ENCODE measurements at regions not wholly inside any gene's neighbourhood (a gene's known extent, or its start where the extent isn't known, plus 50 kb on each side); places are given as distances from the start of the nearest gene placed in this dataset.

GRCh38 chr14:104386151-104386841, 193.3 kb upstream of the C14orf180 start (continued):
- TF ChIP-seq, protein P1, sequence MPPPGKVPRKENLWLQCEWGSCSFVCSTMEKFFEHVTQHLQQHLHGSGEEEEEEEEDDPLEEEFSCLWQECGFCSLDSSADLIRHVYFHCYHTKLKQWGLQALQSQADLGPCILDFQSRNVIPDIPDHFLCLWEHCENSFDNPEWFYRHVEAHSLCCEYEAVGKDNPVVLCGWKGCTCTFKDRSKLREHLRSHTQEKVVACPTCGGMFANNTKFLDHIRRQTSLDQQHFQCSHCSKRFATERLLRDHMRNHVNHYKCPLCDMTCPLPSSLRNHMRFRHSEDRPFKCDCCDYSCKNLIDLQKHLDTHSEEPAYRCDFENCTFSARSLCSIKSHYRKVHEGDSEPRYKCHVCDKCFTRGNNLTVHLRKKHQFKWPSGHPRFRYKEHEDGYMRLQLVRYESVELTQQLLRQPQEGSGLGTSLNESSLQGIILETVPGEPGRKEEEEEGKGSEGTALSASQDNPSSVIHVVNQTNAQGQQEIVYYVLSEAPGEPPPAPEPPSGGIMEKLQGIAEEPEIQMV (tag; conservative IDR thresholded peaks at IDR 0.05; ENCODE audit: low read depth) = no peak

- DNase-seq (ENCODE audit: extremely low read depth in 1 of 4, low spot score in 3 of 4) (no peak), ATAC-seq (no peak), FAIRE-seq (no peak)
- Histone ChIP-seq H3K4me2 (ENCODE audit: insufficient read depth, low read length) (no peak overlapping the region), H3K9me1 (ENCODE audit: control insufficient read depth, insufficient read depth, low read length) (no peaks in the 10 kb centered on the region), H3K27me3 (ENCODE audit: control insufficient read depth in 2 of 2, insufficient read depth in 2 of 2, low read length in 2 of 2) (peaks cover 5 to 78% of the 10 kb centered on the region in 2 experiments; a peak in 3 of 5 replicates), H3K9ac (ENCODE audit: insufficient read depth in 1 of 2, low read depth in 2 of 2, low read length in 2 of 2) (no peak overlapping the region), H3K27ac (ENCODE audit: extremely low read depth, low read depth, low read length) (no peak overlapping the region), H4K20me1 (replicated peaks; ENCODE audit: control insufficient read depth, insufficient read depth, low read length) (no peaks in the 10 kb centered on the region), H3K4me3 (no peak overlapping the region), H3K79me2 (ENCODE audit: control insufficient read depth, insufficient read depth, low read length) (no peaks in the 10 kb centered on the region), H2AFZ (ENCODE audit: low read depth, low read length) (no peak overlapping the region), H3K9me3 (replicated peaks; ENCODE audit: control insufficient read depth, insufficient read depth, low read depth, low read length) (no peaks in the 10 kb centered on the region), H3K36me3 (ENCODE audit: control insufficient read depth, insufficient read depth, low read length) (no peaks in the 10 kb centered on the region), H3K4me1 (replicated peaks in 1 of 2; ENCODE audit: control insufficient read depth in 2 of 2, insufficient read depth in 2 of 2, low read length in 2 of 2) (peaks cover 0 to 5% of the 10 kb centered on the region in 2 experiments; a peak in 1 of 5 replicates)
- POLR2A ChIA-PET = interaction anchor here (0.6 kb wide), 1 partner anchor 163 kb away, joined by 3 read pairs; no protein-coding TSS in a partner anchor
- CTCF ChIA-PET (ENCODE audit: low intra/inter-chr PET ratio) = no interaction called here
- BruUV-seq (replicated peaks) = no TSS peak
- in situ Hi-C loops (cut with MboI) (no loop called here), intact Hi-C loops (cut with micrococcal nuclease) (no loop called here)
- 3% methylated on average over 18 of the region's 25 CpGs for WGBS (ENCODE audit: insufficient coverage, low coverage, missing lambda C conversion rate)
- TF ChIP-seq ZNF780A (CRISPR knock-in tag; IDR thresholded peaks at IDR 0.05) = no peak
- no peak for TF ChIP-seq MAFK (IDR thresholded peaks at IDR 0.05; ENCODE audit: low read length)
- no peak for TF ChIP-seq HCFC1 (IDR thresholded peaks at IDR 0.05; ENCODE audit: low read depth, low read length)
- no peak for TF ChIP-seq ETV1 (tag; conservative IDR thresholded peaks at IDR 0.05; ENCODE audit: low read depth)
- no peak for TF ChIP-seq EP300 (IDR thresholded peaks at IDR 0.05; ENCODE audit: low read length)
- TF ChIP-seq MEF2A (IDR thresholded peaks at IDR 0.05; ENCODE audit: control insufficient read depth, low read depth, low read length) = no peak
- TF ChIP-seq ZNF445 (CRISPR knock-in tag; IDR thresholded peaks at IDR 0.05; ENCODE audit: low read depth) = no peak
- TF ChIP-seq LARP7 (IDR thresholded peaks at IDR 0.05) = no peak
- TF ChIP-seq PHF21A (IDR thresholded peaks at IDR 0.05; ENCODE audit: borderline replicate concordance, low read depth) = no peak
- TF ChIP-seq RBM22 (IDR thresholded peaks at IDR 0.05; ENCODE audit: low read depth, low read length, poor library complexity, severe bottlenecking) = no peak
- TF ChIP-seq ZNF740 (CRISPR knock-in tag; IDR thresholded peaks at IDR 0.05) = no peak
- no peak for TF ChIP-seq ZNF740 (tag; IDR thresholded peaks at IDR 0.05)
- TF ChIP-seq, protein P2, sequence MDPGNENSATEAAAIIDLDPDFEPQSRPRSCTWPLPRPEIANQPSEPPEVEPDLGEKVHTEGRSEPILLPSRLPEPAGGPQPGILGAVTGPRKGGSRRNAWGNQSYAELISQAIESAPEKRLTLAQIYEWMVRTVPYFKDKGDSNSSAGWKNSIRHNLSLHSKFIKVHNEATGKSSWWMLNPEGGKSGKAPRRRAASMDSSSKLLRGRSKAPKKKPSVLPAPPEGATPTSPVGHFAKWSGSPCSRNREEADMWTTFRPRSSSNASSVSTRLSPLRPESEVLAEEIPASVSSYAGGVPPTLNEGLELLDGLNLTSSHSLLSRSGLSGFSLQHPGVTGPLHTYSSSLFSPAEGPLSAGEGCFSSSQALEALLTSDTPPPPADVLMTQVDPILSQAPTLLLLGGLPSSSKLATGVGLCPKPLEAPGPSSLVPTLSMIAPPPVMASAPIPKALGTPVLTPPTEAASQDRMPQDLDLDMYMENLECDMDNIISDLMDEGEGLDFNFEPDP (CRISPR knock-in tag; IDR thresholded peaks at IDR 0.05) = no peak
These were observed 192.2 kb upstream of the C14orf180 start for GRCh38 chr14:104387022-104388010.

All from K562 (cell line).